HG02943 (cell line): ENCODE measurements at regions not wholly inside any gene's neighbourhood (a gene's known extent, or its start where the extent isn't known, plus 50 kb on each side); places are given as distances from the start of the nearest gene placed in this dataset.
"Not testable (repeated sequence)": the region's sequence is repeated elsewhere in the genome, so short reads cannot be mapped to it uniquely, and the experiment has no call there.

Experiments
- ATAC-seq: cut with Tn5 transposase; IDR thresholded peaks from one replicate; pipeline ENCODE4 v1.9.1; 2021; ENCODE audit warnings: mild to moderate bottlenecking, low read depth, moderate library complexity; ENCODE audit not compliant: unreplicated experiment

- no peak for ATAC-seq
Observed at GRCh38 chr10:109664554-109664953, 258.8 kb downstream of the XPNPEP1 start.

GRCh38 chr10:109663122-109663521, 260.2 kb downstream of the XPNPEP1 start:
- no peak for ATAC-seq

GRCh38 chr10:109652612-109653011, 270.7 kb downstream of the XPNPEP1 start:
- ATAC-seq: not testable (repeated sequence)

GRCh38 chr10:109650228-109650627, 273.1 kb downstream of the XPNPEP1 start:
- ATAC-seq: no peak

DNA sequence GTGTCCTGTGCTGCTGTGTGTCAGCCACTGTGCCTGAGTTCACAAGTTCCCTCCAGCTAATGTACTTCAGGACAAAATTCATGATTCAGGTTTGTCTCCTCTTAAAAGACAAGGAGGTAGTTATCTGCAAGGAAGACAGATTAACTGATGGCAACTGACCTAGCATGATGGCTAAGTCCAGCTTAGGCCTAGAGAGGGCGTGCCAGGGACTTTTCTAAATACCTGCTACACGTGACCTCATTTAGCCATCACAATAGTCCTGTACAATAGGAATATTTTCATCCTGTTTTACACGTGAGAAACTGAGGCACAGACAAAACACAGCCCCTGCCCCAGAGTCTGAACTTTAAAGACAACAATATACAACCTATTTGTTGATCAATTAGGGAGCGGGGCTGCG, 275.7 kb downstream of the XPNPEP1 start:
- ATAC-seq: no peak

- no peak for ATAC-seq
Observed at GRCh38 chr10:109633846-109634245, 289.5 kb downstream of the XPNPEP1 start.

DNA sequence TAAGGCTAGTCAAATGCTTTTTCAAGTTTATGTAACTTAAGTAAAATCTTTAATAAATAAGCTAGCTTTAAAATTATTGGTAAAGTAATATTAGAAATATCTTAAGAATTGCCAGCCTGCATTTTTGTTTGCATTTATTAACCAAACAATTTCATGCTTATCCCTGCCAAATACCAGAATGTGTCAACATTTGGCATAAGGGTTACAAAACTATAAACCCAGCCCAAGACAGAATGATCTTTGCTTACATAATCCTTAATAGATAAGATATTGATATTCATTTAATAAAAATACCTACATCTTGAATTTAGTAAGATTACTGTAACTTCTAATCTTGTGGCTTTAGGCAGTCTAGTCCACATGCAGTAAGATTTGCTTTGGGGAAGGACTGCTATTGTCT, 290.3 kb downstream of the XPNPEP1 start:
- not testable (repeated sequence) for ATAC-seq

DNA sequence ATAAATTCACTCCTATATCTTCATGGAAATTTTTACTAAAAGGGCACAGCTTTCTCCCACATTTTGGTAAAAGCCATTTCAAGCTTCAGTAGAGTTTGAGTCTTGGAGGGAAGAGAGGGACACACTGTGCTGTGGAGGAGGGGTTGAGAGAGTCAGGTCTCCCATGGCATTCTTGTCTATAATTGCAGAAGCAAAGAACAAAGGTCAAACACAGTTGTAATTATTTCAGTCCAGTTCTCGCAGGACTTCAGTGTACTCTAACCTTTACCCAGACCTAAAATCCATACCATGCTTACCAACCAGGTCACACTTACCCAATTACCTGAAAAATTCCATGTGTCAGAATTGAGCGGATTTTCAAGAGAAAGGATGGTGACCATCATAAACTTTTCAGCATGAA, 298.4 kb downstream of the XPNPEP1 start:
- ATAC-seq: no peak

- ATAC-seq: no peak
Observed at GRCh38 chr10:109622566-109622965, 300.7 kb downstream of the XPNPEP1 start.

DNA sequence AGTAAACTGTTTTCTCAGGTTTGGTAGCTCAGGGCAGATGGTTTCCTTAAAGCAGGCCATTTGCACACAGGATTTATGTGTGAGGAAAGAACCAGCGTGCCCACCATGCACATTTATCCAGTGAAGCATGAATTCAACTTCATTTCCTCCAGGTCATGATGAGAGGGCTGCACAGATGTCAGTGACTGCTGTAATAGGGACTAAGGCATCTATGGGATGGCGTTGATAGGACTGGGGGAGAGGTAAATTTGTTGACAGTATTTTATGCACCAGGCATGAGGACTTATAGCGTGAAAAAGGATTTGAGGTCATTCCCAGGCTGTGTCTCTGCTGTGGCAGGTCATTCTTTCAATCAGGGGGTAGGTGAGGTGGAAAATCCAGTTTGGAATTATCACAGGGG, 302.9 kb downstream of the XPNPEP1 start:
- ATAC-seq: no peak

- ATAC-seq: no peak
Observed at GRCh38 chr10:109619914-109620313, 303.4 kb downstream of the XPNPEP1 start.

DNA sequence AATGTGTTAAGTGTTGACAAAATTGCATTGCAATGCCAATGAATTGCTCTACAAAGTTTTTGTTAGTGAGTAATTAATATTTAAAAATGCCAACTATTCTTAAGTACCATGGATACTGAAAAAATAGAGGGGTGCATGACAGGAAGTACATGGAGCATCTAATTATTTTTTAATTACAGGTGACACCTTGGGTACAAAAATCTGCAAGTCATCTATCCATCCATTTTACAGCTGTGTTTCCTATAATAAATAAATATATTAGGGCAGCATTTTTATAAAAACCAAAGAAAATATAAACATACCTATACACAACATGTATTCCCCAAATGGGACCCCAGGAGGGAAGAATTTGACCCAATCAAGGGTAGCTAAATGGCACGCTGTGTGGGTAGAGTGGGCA, 304.6 kb downstream of the XPNPEP1 start:
- ATAC-seq: no peak

- no peak for ATAC-seq
Observed at GRCh38 chr10:109618301-109618700, 305.0 kb downstream of the XPNPEP1 start.

GRCh38 chr10:109616359-109616980, 306.8 kb downstream of the XPNPEP1 start:
- ATAC-seq: no peak

DNA sequence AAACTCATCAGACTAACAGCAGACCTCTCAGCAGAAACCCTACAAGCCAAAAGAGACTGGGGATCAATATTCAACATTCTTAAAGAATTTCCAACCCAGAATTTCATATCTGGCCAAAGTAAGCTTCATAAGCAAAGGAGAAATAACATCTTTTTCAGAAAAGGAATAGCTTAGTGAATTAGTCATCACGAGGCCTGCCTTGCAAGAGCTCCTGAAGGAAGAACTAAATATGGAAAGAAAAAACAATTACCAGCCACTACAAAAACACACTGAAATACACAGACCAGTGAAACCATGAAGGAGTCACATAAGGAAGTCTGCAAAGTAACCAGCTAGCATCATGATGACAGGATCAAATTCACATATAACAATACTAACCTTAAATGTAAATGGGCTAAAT, 328.0 kb downstream of the XPNPEP1 start:
- ATAC-seq: not testable (repeated sequence)

- no peak for ATAC-seq
Observed at GRCh38 chr10:109593682-109594081, 329.6 kb downstream of the XPNPEP1 start.

- no peak for ATAC-seq
Observed at GRCh38 chr10:109592391-109592790, 330.9 kb downstream of the XPNPEP1 start.

- ATAC-seq: no peak
Observed at GRCh38 chr10:109591601-109592000, 331.7 kb downstream of the XPNPEP1 start.

DNA sequence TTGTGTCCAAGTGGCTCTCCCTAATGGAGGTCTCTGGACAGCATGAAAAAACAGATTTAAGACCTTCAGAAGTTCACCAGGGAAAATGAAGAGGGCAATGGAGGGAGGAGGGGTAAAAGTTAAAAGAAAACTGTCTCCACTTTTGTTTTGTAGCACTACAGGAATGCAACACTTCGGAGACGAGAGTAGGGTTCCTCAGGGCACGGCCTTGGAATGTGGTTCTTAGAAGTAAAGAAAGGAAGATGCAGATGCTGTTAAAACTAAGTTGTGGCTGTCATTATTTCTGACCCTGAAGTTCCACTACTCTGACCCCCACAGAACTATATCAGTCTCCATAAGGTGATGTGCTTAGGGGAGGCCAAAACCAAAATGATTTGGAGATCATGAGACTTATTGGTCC, 335.1 kb downstream of the XPNPEP1 start:
- ATAC-seq: no peak

- no peak for ATAC-seq
Observed at GRCh38 chr10:109587366-109587765, 335.9 kb downstream of the XPNPEP1 start.

DNA sequence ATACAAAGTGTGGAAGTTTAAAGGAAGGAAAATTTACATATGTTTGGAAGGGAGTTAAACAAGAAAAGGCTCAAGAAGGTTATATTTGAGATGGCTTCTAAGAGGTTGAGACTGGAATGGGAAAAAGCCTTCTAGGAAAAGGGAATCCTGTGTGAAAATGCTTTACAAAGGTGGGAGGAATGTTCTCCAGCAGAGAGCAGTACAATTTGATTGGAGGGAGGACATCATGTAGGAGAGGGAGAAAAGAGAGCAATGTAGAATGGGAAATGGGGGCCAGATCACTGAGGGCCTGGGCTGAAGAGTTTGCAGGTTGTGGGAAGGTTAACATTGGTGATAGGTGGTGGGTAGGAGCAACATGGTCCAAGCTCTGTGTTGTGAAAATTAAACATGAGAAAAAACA, 366.9 kb downstream of the XPNPEP1 start:
- no peak for ATAC-seq

GRCh38 chr10:109542050-109542603, 381.2 kb downstream of the XPNPEP1 start:
- ATAC-seq: not testable (repeated sequence)

DNA sequence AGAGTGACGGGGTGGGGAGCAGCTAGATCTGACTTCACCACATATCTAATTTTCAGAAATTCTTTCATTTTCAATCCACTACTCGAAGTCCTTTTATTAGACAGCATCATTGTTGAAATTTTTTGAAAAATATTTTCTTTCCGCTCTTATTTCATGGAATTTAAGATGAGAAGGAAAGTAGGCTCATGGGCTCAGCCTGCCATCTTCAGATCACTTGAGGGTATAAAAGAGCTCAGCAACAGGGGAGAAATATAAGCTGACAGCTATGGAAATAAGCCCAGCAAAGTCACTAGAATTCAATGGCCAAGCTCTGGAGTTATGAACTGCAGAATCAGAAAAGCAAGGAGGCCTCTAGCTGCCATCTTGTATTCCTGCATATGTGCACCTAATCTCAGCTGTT, 389.1 kb downstream of the XPNPEP1 start:
- no peak for ATAC-seq
